Calu3 (cell line): ENCODE measurements at regions not wholly inside any gene's neighbourhood (a gene's known extent, or its start where the extent isn't known, plus 50 kb on each side); places are given as distances from the start of the nearest gene placed in this dataset.

Source experiments
- BruUV-seq: library from RNA; stranded (reverse); fragments of 400-500 nt; replicated peaks from 2 replicates; lab custom pipeline; 2021; lab: Mats Ljungman, UMichigan
- CTCF ChIA-PET: fragments of 300-600 bp; sonication (Branson Sonifier 250); formaldehyde crosslinking; loops from one replicate; lab custom pipeline; 2022; ENCODE audit warnings: antibody characterized with exemption; lab: Charles Lee
- DNase-seq: peaks from one replicate; pipeline ENCODE4 v3.0.0; 2022
- H3K27ac Mint-ChIP-seq: one replicate; pipeline ENCODE4 v1.8.0; 2022; ENCODE audit warnings: mixed read lengths; ENCODE audit not compliant: unreplicated experiment
- H3K27me3 Mint-ChIP-seq: one replicate; pipeline ENCODE4 v1.8.0; 2022; ENCODE audit warnings: mixed read lengths; ENCODE audit not compliant: unreplicated experiment
- H3K36me3 Mint-ChIP-seq: one replicate; pipeline ENCODE4 v1.8.0; 2022; ENCODE audit warnings: mild to moderate bottlenecking, moderate library complexity, mixed read lengths; ENCODE audit not compliant: insufficient read depth, unreplicated experiment
- H3K4me1 Mint-ChIP-seq: one replicate; pipeline ENCODE4 v1.8.0; 2022; ENCODE audit warnings: mild to moderate bottlenecking, low read depth, mixed read lengths; ENCODE audit not compliant: unreplicated experiment
- H3K4me3 Mint-ChIP-seq: one replicate; pipeline ENCODE4 v1.8.0; 2022; ENCODE audit warnings: mild to moderate bottlenecking, low read depth, moderate library complexity, mixed read lengths; ENCODE audit not compliant: unreplicated experiment
- H3K9me3 Mint-ChIP-seq: one replicate; pipeline ENCODE4 v1.8.0; 2022; ENCODE audit warnings: low read depth, mixed read lengths; ENCODE audit not compliant: unreplicated experiment
- CTCF ChIP-seq: fragments of 200-600 bp; IDR thresholded peaks from one replicate; pipeline ENCODE4 v1.8.0; 2022; ENCODE audit warnings: antibody characterized with exemption; ENCODE audit not compliant: unreplicated experiment
- intact Hi-C: fragments of 100-400 bp; cut with micrococcal nuclease; formaldehyde crosslinking; loops from one replicate; pipeline ENCODE4 v1.10.0; 2022; ENCODE audit not compliant: unreplicated experiment

- intact Hi-C loops, result no loop called here
- Mint-ChIP-seq H3K27ac (no peak overlapping the region), H3K4me1 (no peaks in the 10 kb centered on the region), H3K36me3 (no peaks in the 10 kb centered on the region), H3K27me3 (no peaks in the 10 kb centered on the region), H3K9me3 (no peaks in the 10 kb centered on the region), H3K4me3 (no peak overlapping the region)
- no peak for DNase-seq
- no TSS peak for BruUV-seq
- CTCF ChIA-PET, result interaction anchor here (0.6 kb wide), 1 partner anchor 83 kb away, joined by 9 read pairs; no protein-coding TSS in a partner anchor
- no peak for TF ChIP-seq CTCF
Observed at GRCh38 chr15:37209041-37209363, 108.7 kb upstream of the MEIS2 start.

DNA sequence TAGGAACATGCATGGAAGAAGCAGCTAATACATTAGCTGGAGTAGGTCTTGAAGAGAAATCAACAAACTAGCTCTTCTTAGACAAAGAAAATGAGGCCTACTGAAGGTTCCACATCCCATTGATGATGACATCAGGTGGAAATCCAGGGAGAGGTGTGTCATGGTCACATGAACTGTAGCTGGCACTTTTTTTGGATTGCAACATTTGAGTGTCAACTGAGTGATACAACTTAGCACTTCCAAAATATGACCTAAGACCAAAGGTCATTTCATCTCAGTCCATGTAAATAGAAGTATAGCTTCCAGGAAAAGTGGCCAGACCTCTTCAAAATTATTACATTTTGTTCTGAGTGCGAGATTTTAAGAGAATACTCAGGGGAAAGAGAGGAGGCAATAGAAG, 117.2 kb upstream of the MEIS2 start:
- CTCF ChIA-PET, result no interaction called here
- TF ChIP-seq CTCF, result no peak

GRCh38 chr15:37218351-37218916, 118.1 kb upstream of the MEIS2 start:
- no peaks in the 10 kb centered on the region for H3K4me1 Mint-ChIP-seq
- no peak for DNase-seq
- H3K36me3 Mint-ChIP-seq, result no peaks in the 10 kb centered on the region
- no TSS peak for BruUV-seq
- no peak overlapping the region for H3K27ac Mint-ChIP-seq
- intact Hi-C loops, result no loop called here
- TF ChIP-seq CTCF, result no peak
- H3K4me3 Mint-ChIP-seq, result no peak overlapping the region
- no peaks in the 10 kb centered on the region for H3K9me3 Mint-ChIP-seq
- H3K27me3 Mint-ChIP-seq, result no peaks in the 10 kb centered on the region
- CTCF ChIA-PET, result no interaction called here

More for the DNA sequence above, 117.2 kb upstream of the MEIS2 start:
- Mint-ChIP-seq H3K27me3 (no peaks in the 10 kb centered on the region), H3K9me3 (no peaks in the 10 kb centered on the region), H3K27ac (peak overlapping the region; percentile 36), H3K36me3 (no peaks in the 10 kb centered on the region), H3K4me1 (no peaks in the 10 kb centered on the region), H3K4me3 (no peak overlapping the region)
- no TSS peak for BruUV-seq
- no peak for DNase-seq
- intact Hi-C loops, result no loop called here

GRCh38 chr15:37219211-37219701, 118.9 kb upstream of the MEIS2 start:
- TF ChIP-seq CTCF, result no peak
- no TSS peak for BruUV-seq
- H3K36me3 Mint-ChIP-seq, result no peaks in the 10 kb centered on the region

More at GRCh38 chr15:37219211-37219701, 118.9 kb upstream of the MEIS2 start:
- no peak overlapping the region for H3K27ac Mint-ChIP-seq
- CTCF ChIA-PET, result no interaction called here
- DNase-seq, result no peak
- no peaks in the 10 kb centered on the region for H3K9me3 Mint-ChIP-seq
- H3K4me1 Mint-ChIP-seq, result no peaks in the 10 kb centered on the region
- no peaks in the 10 kb centered on the region for H3K27me3 Mint-ChIP-seq
- intact Hi-C loops, result no loop called here
- H3K4me3 Mint-ChIP-seq, result no peak overlapping the region
